ENCODE measurements at regions not wholly inside any gene's neighbourhood (a gene's known extent, or its start where the extent isn't known, plus 50 kb on each side); places are given as distances from the start of the nearest gene placed in this dataset.

DNA sequence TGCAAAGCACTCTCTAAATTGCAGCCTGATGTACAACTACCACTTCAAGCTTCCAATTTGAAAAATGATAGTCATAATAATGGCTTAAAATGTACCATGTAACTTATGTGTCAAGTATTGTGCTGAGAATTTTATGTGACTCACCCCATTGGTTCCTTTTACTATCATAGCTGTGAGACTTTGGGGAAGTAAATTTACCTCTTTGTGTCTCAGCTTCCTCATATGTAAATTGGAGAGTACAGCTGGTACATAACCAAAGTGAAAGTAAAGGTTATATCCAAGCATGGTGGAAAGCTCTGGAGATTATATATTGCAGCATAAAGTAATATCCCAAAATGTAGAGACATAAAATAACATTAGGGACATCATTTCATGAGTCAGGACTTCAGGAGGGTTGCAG is 2200.4 kb upstream of the C9orf72 start:
- TF ChIP-seq POLR2A (IDR thresholded peaks at IDR 0.05; ENCODE audit: low read depth, low read length), result no peak
- FAIRE-seq, result no peak

DNA sequence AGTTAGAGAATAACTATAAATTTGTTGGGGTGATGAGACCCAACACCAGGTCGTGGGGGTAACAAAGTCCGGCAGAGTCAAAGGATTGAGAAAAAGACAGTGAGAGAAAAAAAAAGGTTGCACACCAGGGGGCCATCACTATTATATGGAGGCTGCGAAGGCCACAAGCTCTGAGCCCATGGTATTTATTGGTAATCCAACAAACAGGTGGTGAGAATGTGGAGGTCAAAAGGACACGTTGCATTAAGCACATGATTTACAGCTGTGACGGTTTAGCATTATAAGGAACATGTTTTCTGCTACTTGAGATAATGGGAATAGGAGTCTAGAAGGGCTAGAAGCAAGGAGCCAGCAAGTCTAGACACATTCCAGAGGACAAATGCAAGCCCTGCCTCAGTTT is 2202.2 kb upstream of the C9orf72 start:
- no peak for TF ChIP-seq POLR2A (IDR thresholded peaks at IDR 0.05; ENCODE audit: low read depth, low read length)
- DNase-seq (ENCODE audit: insufficient read length, low spot score) (no peak), FAIRE-seq (no peak)

More for the DNA sequence above, 2200.4 kb upstream of the C9orf72 start:
- no peak for DNase-seq (ENCODE audit: insufficient read length, low spot score)

DNA sequence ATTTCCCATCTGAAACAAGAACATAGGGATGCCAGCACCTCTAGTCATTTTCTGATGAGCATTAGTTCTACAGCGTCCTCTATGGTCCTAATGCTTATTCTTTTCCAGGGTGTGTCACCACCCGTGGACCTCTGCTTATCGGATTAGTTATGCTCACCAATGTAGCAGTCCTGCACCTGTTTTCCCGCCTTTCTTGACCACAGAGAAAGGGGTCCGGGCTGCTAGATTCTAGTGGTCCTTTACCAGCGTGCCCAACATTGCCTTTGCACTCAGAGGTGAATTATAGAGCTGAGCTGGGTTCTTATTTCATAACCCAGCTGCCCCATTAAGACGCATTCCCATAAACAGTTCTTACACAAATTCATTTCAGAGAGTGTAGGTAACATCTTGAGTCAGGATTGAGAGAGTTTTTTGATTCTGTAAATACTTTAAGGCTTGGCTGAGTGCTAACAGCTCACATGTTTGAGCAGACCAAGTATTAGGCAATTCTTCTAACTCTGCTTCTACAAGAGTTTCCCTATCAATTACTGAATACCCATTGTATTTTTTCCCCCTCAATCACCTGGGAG is 2205.1 kb upstream of the C9orf72 start:
- no peak for TF ChIP-seq POLR2A (IDR thresholded peaks at IDR 0.05; ENCODE audit: low read depth, low read length)
- no peak for DNase-seq (ENCODE audit: insufficient read length, low spot score)
- FAIRE-seq, result no peak

DNA sequence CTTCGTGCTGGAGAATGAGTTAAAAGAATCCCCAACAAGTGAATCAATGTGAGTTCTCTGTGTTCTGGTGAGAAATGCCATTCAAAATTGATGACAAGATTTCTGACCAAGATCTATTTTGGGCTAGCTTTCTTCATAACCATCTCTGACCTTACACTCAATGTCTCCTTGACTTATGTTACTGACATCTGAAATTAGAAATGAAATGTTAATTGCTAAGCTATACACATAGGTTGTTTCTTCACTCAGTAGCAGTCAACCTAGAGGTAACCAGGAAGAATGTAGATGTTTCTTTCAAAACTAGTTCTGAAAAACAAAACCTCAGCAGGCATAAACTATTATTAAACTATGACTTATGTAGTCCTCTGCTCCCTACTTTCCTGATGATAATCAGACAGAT is 2220.7 kb upstream of the C9orf72 start:
- no peak for FAIRE-seq

DNA sequence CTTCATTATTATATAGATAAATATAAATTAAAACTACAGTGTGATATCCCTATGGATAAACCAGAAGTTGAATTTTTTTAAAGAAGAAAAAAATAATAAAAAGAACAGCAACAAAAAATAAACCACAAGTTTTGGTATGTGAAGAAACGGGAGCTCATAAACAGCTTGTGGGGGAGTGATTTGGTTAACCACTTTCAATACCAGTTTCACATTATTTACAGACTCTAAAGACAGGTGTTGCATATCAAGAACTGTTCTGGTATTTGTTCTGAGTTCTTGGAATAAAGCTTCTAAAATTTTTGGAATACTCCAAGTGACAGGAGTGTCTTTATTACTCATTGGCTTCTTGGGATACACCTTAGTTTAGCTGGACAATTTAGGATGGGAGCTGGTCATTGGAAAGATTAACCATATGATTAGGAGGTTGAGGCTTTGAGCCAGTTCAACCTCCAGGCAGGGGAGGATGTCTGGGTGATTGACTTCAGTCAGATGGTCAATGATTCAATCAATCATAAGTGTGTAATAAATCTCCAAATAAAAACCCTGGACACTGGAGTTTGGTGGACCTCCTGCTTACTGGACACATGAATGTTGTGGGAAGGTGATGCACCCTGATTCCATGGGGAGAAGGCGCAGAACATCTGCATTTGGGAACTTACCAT is 2223.1 kb upstream of the C9orf72 start:
- FAIRE-seq (no peak), DNase-seq (ENCODE audit: insufficient read length, low spot score) (no peak)
- no peak for TF ChIP-seq POLR2A (IDR thresholded peaks at IDR 0.05; ENCODE audit: low read depth, low read length)

More for the DNA sequence above, 2220.7 kb upstream of the C9orf72 start:
- no peak for DNase-seq (ENCODE audit: insufficient read length, low spot score)
- TF ChIP-seq POLR2A (IDR thresholded peaks at IDR 0.05; ENCODE audit: low read depth, low read length), result no peak

- no peak for TF ChIP-seq POLR2A (IDR thresholded peaks at IDR 0.05; ENCODE audit: low read depth, low read length)
- FAIRE-seq (no peak), DNase-seq (ENCODE audit: insufficient read length, low spot score) (no peak)
Measured at GRCh38 chr9:29798599-29798998, 2225.3 kb upstream of the C9orf72 start.

GRCh38 chr9:29799227-29799626 is 2225.9 kb upstream of the C9orf72 start:
- no peak for TF ChIP-seq POLR2A (IDR thresholded peaks at IDR 0.05; ENCODE audit: low read depth, low read length)
- FAIRE-seq (no peak), DNase-seq (ENCODE audit: insufficient read length, low spot score) (no peak)

- TF ChIP-seq POLR2A (IDR thresholded peaks at IDR 0.05; ENCODE audit: low read depth, low read length), result no peak
- DNase-seq (ENCODE audit: insufficient read length, low spot score) (no peak), FAIRE-seq (no peak)
Measured at GRCh38 chr9:29800821-29801220, 2227.5 kb upstream of the C9orf72 start.

DNA sequence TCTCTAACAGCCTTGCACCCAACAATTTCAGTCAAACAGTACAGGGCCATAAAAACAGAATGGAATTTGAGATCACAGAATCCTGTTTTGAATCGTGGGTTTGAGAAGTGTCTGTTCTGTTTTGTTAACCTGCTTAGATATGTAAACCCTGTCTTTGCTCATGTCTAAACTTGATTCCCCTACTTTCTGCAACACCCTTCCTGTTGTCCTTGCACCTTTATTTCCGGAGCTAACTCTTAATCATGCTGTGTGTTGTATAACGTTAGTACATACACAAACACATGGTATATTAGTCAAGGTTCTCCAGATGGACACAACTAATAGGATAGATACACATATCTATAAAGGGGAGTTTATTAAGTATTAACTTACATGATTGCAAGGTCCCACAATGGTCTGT is 2229.2 kb upstream of the C9orf72 start:
- no peak for TF ChIP-seq POLR2A (IDR thresholded peaks at IDR 0.05; ENCODE audit: low read depth, low read length)
- DNase-seq (ENCODE audit: insufficient read length, low spot score) (no peak), FAIRE-seq (no peak)

- FAIRE-seq (no peak), DNase-seq (ENCODE audit: insufficient read length, low spot score) (no peak)
Measured at GRCh38 chr9:29806937-29807618, 2233.8 kb upstream of the C9orf72 start.

GRCh38 chr9:29816954-29817703 is 2243.8 kb upstream of the C9orf72 start:
- FAIRE-seq (no peak), DNase-seq (ENCODE audit: insufficient read length, low spot score) (no peak)
- TF ChIP-seq POLR2A (IDR thresholded peaks at IDR 0.05; ENCODE audit: low read depth, low read length), result no peak

More at GRCh38 chr9:29806937-29807618, 2233.8 kb upstream of the C9orf72 start:
- no peak for TF ChIP-seq POLR2A (IDR thresholded peaks at IDR 0.05; ENCODE audit: low read depth, low read length)

DNA sequence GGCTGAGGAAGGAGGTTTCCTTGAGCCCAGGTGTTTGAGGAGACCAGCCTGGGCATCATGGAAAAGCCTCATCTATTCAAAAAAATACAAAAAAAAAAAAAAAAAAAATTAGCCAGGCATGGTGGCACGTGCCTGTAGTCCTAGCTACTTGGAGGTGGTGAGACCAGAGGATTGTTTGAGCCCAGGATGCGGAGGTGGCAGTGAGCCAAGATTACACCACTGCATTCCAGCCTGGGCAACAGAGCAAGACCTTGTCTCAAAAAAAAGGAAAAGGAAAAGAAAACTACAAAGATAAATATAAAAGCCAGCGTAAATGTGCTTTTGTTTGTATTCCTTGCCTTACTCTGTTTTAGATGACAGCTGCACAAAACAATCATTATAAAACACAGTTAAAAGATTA is 2249.2 kb upstream of the C9orf72 start:
- DNase-seq (ENCODE audit: insufficient read length, low spot score) (no peak), FAIRE-seq (no peak)

GRCh38 chr9:29826421-29826820 is 2253.1 kb upstream of the C9orf72 start:
- no peak for FAIRE-seq

More for the DNA sequence above, 2249.2 kb upstream of the C9orf72 start:
- TF ChIP-seq POLR2A (IDR thresholded peaks at IDR 0.05; ENCODE audit: low read depth, low read length), result no peak

GRCh38 chr9:29830821-29831220 is 2257.5 kb upstream of the C9orf72 start:
- TF ChIP-seq POLR2A (IDR thresholded peaks at IDR 0.05; ENCODE audit: low read depth, low read length), result no peak
- DNase-seq (ENCODE audit: insufficient read length, low spot score), result peak; percentile 2
- FAIRE-seq, result no peak

More at GRCh38 chr9:29826421-29826820, 2253.1 kb upstream of the C9orf72 start:
- TF ChIP-seq POLR2A (IDR thresholded peaks at IDR 0.05; ENCODE audit: low read depth, low read length), result no peak
- no peak for DNase-seq (ENCODE audit: insufficient read length, low spot score)

Data from H54 (cell line).